GM19043 (cell line): ENCODE measurements at regions not wholly inside any gene's neighbourhood (a gene's known extent, or its start where the extent isn't known, plus 50 kb on each side); places are given as distances from the start of the nearest gene placed in this dataset.

Experiments used
- ATAC-seq: cut with Tn5 transposase; IDR thresholded peaks from one replicate; pipeline ENCODE4 v1.9.1; 2021; ENCODE audit warnings: low read depth; ENCODE audit not compliant: unreplicated experiment

DNA sequence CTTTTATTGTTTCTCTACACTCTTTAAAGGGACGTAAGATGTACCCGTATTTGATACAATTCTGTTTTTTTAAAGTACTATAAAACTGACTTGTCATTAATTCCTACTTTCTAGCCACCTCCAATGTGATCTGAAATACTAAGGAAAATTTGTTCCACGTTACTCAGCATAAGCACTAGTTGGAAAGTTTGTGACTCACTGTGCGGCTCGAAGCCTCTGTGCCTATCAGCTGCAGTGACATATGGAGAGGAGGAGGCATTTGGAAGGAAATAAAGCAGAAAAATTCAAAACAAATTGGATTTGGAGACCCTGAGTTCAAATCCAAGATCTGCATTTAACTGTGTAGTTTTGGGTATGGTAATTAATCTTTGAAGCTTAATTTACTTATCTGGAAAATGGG lies 339.3 kb downstream of the BRINP1 start:
- no peak for ATAC-seq

DNA sequence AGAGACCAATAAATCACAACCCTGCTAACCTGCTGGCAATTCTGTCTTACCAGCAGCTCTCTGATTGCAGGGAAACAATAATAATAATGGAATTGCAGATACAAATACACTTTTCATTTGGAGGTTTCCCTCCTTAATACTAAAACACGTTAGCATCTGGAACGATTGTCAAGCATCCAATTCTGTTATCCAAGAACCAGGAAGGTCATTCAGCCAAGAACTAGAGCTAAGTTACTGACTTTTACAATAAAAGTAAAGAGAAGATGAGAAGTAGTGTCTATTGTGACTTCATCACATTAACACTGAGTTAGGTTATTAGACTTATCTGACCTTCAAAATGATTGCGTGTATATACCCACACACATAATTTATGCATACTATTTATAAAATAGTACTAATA lies 335.6 kb downstream of the BRINP1 start:
- no peak for ATAC-seq

DNA sequence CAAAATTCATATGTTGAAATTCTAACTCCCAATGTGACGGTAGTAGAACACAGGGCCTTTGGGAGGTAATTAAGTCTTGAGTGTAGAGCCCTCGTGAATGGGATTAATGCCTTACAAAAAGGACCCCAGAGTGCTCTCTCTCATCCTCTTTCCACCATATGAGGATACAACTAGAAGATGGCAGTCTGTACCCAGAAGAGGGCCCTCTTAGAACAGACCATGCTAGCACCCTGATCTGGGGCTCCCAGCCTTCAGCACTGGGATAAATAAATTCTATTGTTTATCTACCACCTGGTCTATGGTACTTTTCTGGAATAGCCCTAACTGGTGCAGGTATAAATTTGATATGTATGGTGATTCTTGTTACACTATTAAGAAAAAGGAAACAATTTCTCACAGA lies 332.3 kb downstream of the BRINP1 start:
- no peak for ATAC-seq

DNA sequence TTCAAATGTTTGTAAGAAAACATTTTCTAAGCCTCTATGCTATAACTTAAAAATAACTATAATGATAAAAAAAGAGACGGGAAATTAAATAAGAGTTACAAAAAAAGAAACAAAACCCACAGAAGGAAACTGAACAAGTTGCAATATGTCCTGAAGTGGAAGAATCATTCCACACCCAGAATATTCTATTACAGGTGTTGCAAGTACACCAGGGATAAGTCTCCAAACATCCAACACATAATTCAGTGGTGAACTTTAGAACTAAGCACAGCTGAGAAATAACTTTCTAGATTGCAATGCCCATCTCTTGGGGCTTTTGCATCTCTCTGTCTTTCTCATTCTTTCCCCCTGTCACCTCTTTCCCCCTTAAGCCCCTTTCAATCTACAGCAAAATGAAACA lies 325.2 kb downstream of the BRINP1 start:
- ATAC-seq, result no peak

DNA sequence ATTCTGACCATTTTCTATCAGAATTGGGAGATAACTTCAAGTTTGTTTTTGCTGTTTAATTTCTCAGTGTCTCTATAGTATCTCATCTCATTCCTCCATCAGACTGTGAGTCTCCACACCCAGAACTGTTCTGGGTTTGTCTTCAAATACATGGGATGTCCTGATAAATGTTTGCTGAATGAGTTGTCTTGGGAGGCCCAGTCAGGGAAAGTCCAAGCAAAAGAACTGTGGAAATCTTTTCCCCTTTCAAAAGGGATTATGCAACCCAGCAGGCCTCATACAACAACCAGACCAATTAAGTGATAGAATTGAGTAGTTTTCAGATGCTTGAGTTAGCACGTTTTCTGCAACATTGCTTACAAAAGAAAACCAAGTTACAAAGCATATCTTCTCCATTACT lies 324.4 kb downstream of the BRINP1 start:
- no peak for ATAC-seq

DNA sequence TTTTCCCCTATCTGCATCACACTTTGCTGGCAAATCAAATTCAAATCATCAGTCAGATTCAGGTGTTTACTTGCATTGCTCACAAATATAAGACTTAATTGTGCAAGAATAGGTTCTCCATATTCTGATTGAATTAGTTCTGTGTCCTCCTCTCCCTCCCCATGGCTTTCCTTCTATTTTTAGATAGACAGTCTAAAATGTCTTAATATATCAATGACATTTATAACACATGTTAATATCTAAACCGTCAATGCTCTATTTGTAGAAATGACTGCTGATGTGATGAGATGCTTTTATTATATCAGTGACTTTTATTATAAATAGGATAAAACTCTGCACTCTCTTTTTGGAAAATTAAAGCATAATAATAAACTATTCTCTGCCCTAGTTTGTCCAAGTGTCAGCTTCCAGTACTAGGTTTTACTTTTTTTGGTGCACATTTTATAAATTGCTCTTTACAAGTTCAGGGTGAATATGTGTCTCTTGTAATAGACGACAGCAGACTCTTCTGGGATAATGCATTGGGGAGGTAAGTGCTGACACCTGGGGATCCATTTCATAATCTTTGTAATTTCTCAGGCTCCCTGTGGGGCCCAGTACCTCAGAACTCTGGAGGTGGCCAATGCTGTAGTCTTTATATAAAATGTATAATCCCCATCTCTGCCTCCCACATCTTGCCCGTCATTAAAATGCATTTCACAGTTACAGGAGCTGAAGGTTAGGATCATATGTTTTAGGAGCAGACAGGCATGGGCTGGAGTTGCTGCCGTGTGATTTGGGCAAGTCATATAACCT lies 321.5 kb downstream of the BRINP1 start:
- no peak for ATAC-seq

DNA sequence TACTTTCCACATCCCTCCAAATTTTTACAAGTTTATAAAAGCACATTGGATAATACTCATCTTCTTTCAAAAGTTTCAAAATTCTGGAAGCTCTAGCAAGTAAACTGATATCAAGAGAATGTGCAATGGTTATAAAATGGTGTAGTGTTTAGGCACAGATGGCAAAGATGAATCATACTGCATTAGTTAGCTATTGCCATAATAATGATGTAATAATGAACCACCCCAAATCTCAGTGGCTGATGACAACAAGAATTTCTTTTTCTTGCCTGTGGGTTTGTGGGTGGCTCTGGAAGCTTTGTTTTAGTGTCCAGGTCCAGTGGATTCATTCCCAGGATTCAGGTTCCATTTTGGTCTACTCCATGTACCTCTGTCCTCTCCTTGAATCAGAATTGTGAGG lies 319.0 kb downstream of the BRINP1 start:
- no peak for ATAC-seq

DNA sequence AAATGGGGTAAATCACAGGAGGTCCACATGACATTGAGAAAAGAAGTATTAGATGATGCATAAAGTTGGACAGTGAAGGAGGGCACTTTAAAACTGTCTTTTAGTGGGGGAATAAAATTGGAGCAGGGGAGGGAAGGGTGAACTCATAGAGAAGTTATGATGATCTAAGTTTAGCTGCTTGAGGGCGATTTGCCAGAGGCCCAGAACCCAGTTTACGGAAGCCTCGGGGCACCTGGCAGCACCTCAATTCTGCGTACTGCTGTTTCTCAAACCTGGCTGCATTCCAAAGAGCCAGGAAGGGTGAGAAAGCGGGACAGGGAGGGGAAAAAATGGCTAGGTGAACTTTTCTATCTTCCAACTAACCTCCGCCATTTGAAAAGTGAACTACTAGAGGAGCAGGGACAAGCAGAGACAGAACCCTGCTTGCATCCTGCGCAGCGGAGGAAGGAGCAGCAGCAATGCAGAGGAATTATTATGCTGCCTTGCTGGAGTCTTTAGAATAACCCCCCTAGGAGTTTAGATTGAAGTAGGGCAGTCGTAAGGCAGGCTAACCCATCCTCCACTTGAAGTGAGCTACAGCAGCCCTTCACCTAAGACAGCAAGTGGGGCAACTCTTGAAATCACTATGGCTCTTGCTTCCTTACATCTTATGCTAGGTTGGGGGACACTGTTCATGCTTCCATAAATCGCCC lies 316.8 kb downstream of the BRINP1 start:
- no peak for ATAC-seq

DNA sequence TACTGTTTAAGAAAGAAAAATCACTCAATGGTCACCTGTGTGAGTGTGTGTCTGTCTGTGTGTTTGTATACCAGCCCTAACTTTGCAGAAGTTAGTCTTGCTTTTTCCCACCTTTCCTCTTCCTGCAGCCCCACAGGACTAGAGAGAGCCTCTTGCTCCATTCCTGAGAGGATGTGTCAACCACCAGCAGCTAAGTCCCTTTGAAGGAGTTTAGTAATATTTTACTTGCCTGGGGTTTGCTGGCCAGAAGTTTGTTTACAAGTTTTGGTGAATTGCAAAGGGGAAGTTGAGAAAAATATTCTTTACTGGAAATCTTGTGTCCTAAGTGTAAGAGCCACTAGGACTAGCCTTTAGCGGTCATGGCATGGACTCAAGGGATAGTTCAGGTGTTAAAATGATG lies 316.2 kb downstream of the BRINP1 start:
- no peak for ATAC-seq

DNA sequence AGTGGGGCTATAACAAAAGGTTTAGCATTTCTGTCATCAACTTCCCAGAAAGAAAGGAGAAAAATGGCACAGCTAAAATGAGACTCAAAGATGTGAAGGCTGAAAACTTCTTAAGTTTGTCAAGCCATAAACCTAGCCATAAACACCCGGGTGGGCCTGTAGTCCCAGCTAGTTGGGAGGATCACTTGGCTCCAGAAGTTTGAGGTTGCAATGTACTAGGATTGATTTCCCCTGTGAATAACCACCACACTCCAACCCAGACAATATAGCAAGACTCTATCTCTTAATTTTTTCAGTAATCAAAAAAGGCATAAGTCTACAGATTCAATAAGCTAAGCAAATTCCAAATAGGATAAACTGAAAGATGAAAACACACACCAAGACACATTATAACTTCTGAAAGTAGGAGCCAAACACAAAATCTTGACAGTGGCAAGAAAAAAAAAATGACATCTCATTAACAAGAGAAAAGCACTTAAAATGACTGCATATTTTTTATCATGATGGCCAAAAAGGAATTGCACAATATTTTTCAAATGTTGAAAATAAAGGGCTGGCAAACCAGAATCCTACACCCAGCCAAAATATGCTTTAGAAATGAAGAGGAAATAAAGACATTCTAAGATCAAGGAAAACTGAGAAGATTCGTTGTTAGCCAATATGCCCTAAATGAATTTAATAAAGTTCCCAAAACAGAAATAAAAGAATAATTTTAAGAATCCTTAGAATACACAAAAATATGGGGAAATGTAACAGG lies 308.4 kb downstream of the BRINP1 start:
- no peak for ATAC-seq

DNA sequence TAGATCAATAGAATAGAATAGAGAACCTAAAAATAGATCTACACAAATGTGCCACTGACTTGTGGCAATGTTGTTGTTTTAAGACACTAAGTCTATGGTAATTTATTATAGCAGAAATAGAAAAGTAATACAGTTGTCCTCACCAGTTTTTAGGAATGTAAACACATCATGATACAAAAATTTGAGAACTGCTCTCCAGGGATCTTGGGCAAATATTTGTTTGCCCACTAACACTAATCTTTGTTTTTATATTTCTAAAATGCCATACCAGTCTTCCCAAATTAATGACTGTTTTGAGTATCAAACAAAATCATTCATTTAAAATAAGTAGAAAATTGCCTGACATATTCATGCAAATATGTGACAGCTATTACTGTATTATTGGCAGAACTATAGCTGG lies 297.6 kb downstream of the BRINP1 start:
- ATAC-seq, result no peak

DNA sequence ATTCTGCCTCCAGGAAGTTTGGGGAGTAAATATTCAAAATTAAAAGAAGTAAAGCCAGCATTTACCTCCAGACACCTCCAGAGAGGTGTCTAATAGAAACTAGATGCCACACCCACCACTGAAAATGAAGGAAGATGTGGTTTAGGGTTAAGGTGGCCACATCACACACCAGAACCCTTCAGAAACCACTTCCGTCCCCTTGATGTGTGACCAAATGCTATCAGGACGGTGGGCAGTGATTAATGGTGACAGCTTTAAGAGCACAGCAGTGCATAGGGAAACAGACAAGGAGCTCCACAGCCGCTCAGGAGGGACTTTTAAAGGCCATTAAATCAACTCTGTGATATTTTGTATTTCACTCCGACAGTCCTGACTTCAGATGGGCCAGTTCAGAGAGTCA lies 295.2 kb downstream of the BRINP1 start:
- ATAC-seq, result no peak

DNA sequence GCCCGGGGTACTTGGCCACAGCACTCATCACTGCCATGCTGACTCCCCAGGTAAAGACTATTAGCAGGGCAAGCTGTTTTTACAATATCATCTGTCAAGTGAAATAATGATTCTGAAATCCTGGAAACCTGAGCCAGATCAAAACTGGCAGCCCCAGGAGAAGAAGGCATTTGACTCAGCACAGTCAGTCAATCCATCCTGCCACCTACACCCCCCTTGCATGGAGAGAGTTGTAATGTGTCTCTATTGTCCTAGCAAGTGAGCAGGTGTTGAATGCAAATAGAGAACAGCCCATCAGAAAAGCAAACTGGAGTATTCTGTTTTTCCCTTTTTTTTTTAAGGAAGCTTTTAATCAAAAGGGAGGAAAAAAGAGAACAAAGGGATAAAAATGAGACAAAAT lies 291.2 kb downstream of the BRINP1 start:
- no peak for ATAC-seq

DNA sequence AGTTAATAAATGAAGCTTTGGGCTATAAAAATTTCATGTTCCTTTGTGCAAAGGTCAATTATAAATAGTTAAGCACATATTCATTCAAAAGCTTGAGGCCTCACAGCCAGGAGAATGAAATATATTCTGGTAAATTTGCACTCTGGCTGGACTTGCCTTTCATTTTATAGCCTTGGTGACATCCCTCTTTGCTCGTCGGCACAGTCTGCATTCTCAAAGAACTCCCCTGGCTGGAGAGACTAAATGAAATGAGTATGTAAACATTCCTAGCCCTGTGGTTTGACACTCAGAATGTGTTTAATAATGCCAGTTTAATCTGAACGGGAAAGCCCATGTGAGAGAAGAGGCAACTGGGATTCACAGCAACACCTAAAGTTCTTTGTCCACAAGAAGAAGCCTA lies 285.6 kb downstream of the BRINP1 start:
- no peak for ATAC-seq

DNA sequence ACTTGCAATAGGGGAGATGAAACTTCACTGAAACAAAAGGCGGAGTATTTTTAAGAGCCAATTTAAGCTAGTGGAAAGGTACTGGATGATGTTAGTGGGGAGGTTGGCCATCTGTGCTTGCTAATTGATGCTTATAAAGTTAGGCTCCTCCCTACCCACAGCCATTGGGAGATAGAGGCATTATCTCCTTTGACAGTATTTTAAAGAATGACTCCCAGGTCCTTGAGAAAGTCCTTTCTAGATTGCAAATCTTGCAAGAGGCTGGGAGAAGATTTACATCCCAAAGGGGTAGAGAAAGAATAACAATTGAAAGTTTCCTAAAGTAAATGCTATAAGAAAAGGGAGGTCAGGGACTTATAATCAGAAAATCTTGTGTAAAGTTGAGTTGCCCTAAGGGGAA lies 282.6 kb downstream of the BRINP1 start:
- ATAC-seq, result no peak

DNA sequence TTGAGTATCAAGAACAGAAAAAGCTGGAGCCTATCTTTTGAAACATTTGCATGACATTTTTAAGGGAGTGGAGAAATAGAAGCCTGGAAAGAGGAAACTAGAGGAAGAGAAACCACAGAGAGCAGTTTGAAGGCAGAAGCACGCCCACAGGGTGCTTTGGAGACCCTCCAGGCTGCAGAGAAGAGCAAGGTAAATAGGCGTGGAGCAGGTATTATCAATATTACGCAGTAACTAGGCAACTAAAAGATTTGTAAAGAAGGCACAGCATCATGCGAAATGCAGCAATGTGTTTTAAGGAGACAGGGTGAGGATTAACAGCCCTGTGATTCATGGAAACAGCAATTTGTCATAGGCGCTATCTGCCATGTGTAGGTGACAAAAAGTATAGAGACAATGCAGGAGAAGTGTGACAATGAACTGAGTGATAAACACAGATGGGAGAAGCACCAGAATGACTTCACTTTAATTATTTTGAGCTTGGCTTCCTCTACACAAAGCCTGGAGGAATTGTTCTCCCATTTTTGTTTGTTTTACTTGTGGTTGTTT lies 281.2 kb downstream of the BRINP1 start:
- ATAC-seq, result no peak

DNA sequence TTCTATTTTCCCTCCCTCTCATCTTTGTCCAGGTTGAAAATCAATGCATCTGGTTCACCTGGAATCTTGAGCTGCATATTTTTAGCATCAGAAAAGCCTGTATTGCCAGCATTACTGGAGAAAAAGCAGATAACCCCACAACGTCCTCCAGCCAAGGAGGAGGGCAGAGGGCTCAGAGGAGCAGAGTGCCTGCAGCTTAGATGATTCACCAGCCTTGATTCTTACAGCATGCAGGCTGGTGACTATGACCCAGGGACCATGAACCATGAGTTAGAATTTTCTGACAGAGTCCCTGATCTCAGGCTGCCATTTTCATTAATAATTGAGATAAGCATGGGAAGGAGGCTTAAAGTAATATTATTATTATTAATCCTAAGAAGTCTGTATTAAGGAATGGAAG lies 278.2 kb downstream of the BRINP1 start:
- ATAC-seq, result no peak

DNA sequence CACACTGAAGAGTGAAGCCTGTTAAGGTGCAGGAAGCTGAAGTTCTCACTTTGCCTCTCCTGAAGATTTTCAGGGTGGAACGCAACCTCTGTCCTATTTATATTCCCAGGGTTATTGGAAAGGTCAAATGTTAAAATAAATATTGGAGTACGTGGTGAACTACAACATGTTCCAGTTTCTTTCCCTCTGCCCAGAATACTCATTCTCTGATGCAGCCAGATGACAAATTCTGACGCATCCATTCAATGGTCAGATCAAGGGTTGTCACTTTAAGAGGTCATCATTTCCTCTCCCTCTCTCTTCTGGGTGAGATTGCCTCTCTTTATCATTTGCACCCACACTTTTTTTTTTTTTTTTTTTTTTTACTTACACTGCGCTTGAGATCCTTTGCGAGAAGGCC lies 277.1 kb downstream of the BRINP1 start:
- no peak for ATAC-seq

DNA sequence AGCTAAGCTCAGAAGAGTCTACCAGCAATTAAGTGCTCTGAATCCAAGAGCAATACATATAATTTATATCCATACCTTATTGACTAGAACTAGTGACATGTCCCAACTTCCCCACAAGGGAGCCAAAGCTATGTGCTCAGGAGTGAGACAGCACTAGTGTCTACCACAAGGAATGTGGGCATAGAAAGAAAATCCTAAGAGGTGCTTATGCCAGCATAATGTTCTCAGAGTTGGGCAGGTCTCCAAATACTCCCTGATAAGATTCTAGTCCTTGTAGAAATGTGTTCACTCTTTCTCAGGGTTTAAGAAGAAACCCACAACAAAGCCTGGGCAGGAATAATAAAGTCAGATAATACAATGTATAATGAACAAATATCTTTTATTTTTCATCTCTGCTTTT lies 275.1 kb downstream of the BRINP1 start:
- no peak for ATAC-seq

DNA sequence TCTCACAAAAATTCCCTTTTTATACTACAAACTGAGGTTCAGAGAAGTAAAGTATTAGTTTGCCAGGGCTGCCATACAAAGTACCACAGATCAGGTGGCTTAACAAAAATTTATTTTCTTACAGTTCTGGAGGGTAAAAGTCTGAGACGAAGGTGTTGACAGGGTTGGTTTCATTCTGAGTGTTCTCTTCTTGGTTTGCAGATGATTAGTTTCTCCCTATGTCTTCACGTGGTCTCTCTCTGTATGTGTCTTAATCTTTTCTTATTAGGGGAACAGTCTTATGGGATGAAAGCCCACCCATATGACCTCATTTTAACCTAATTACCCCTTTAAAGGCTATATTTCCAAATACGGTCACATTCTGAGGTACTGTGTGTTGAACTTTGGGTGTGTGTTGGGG lies 274.2 kb downstream of the BRINP1 start:
- ATAC-seq, result no peak

DNA sequence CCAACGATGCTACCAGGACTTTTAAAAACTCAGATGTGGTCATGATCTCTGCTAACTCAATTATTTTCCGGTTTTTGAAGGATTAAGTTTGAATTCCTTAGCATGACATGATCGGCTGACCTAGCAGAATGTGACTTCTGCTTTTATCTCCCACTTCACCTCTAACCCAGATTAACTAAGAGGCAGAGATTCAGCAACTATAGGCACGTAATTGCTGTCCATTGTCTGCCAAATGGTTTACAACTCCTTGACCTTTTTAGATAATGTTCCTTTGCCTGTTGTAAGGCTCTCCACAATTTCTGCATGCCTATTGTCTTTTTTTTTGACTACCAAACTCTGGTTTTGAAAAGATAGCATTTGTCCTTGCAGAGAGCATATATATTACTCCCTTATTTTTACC lies 268.2 kb downstream of the BRINP1 start:
- ATAC-seq, result no peak
